Upper lobe of left lung (tissue), 4 donors: ENCODE measurements at regions not wholly inside any gene's neighbourhood (a gene's known extent, or its start where the extent isn't known, plus 50 kb on each side); places are given as distances from the start of the nearest gene placed in this dataset.

Experiments used
- EP300 ChIP-seq, 4 donors: sonication (generic); formaldehyde crosslinking; IDR thresholded peaks; one replicate each; pipeline ENCODE4 v1.5.1; 2017; ENCODE audit warnings: antibody characterized with exemption in 4 of 4, control low read depth in 2 of 4
- POLR2A ChIP-seq, 4 donors: fragments of 450-650 bp; IDR thresholded peaks; one replicate each; pipeline ENCODE4 v1.5.1; 2016 to 2017; ENCODE audit warnings: antibody characterized with exemption in 4 of 4, mild to moderate bottlenecking in 2 of 4

DNA sequence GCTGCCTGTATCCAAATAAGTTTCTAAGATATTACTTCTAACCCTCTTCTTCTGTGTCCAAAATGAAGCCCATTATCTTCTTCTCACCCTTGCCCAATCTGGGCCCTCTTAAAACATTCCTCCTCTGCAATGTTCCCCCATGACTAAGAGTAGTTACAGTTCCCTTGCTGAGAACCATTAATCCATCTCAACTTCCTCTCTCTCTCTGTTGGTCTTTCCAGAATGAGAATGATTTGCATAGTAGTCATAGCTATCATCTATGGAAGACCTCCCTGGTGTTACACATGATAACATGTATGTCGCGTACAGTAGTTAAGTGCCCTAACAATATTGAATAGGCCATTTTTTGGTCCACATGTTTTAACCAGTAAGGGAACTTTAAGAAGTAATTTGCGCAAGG is 177.9 kb downstream of the ANXA2 start:
- TF ChIP-seq EP300 (IDR thresholded peaks at IDR 0.05) = no peak
- TF ChIP-seq POLR2A (IDR thresholded peaks at IDR 0.05) = no peak
